Keratinocyte (primary cell): ENCODE measurements at regions not wholly inside any gene's neighbourhood (a gene's known extent, or its start where the extent isn't known, plus 50 kb on each side); places are given as distances from the start of the nearest gene placed in this dataset.

Experiments used
- DNase-seq: peaks from one replicate; pipeline ENCODE4 v3.0.0-alpha.2; 2011; ENCODE audit warnings: low read depth, missing footprints, low spot score
- FAIRE-seq: peaks from 2 replicates; lab custom pipeline; 2011; peaks lifted over from hg19 to GRCh38; lab: Jason Lieb, UNC
- H2AFZ ChIP-seq: 2 replicates; pipeline ENCODE4 v1.6.0; 2012; ENCODE audit warnings: low read length, control low read depth, inconsistent platforms; ENCODE audit not compliant: control insufficient read depth
- H3K27ac ChIP-seq: 2 replicates; pipeline ENCODE4 v1.5.1; 2011; ENCODE audit warnings: low read length; ENCODE audit not compliant: control insufficient read depth, insufficient read depth
- H3K27me3 ChIP-seq: 3 replicates; pipeline ENCODE4 v1.6.0; 2011; ENCODE audit warnings: low read length; ENCODE audit not compliant: control insufficient read depth, insufficient read depth; ENCODE audit errors: extremely low read depth
- H3K36me3 ChIP-seq, 2 experiments: 2 replicates in 1 of 2; 3 replicates in 1 of 2; pipeline ENCODE4 v1.5.1; 2011; ENCODE audit warnings: low read length in 2 of 2, mild to moderate bottlenecking in 1 of 2; ENCODE audit not compliant: control insufficient read depth in 2 of 2, insufficient read depth in 2 of 2; ENCODE audit errors: extremely low read depth in 1 of 2
- H3K4me1 ChIP-seq: 3 replicates; pipeline ENCODE4 v1.5.1; 2011; ENCODE audit warnings: low read length; ENCODE audit not compliant: control insufficient read depth, insufficient read depth; ENCODE audit errors: extremely low read depth
- H3K4me2 ChIP-seq: 3 replicates; pipeline ENCODE4 v1.6.0; 2011; ENCODE audit warnings: low read depth, low read length; ENCODE audit not compliant: control insufficient read depth, insufficient read depth; ENCODE audit errors: extremely low read depth
- H3K4me3 ChIP-seq, 3 experiments: fragments of 200-600 bp in 1 of 3; sonication (generic) in 1 of 3; 2 replicates in 2 of 3; 3 replicates in 1 of 3; pipeline ENCODE4 v1.5.1; 2011 to 2016; ENCODE audit warnings: low read length in 3 of 3, mild to moderate bottlenecking in 3 of 3, control low read depth in 2 of 3, inconsistent platforms in 1 of 3, low read depth in 1 of 3, mixed read lengths in 1 of 3, mixed run types in 1 of 3, moderate library complexity in 1 of 3; ENCODE audit not compliant: control insufficient read depth in 2 of 3, insufficient read depth in 2 of 3; ENCODE audit errors: extremely low read depth in 1 of 3
- H3K79me2 ChIP-seq: 2 replicates; pipeline ENCODE4 v1.6.0; 2012; ENCODE audit warnings: low read length; ENCODE audit not compliant: control insufficient read depth, insufficient read depth
- H3K9ac ChIP-seq: 3 replicates; pipeline ENCODE4 v1.6.0; 2011; ENCODE audit warnings: low read length; ENCODE audit not compliant: control insufficient read depth, insufficient read depth; ENCODE audit errors: extremely low read depth
- H3K9me1 ChIP-seq: 3 replicates; pipeline ENCODE4 v1.6.0; 2011; ENCODE audit warnings: low read length; ENCODE audit not compliant: control insufficient read depth, insufficient read depth; ENCODE audit errors: extremely low read depth
- H3K9me3 ChIP-seq: 2 replicates; pipeline ENCODE4 v1.5.1; 2012; ENCODE audit warnings: low read depth, low read length; ENCODE audit not compliant: control insufficient read depth
- H4K20me1 ChIP-seq: 3 replicates; pipeline ENCODE4 v1.6.0; 2011; ENCODE audit warnings: low read length; ENCODE audit not compliant: control insufficient read depth, insufficient read depth; ENCODE audit errors: extremely low read depth
- CTCF ChIP-seq, 3 experiments: IDR thresholded peaks in 1 of 3; conservative IDR thresholded peaks in 1 of 3; optimal IDR thresholded peaks in 1 of 3; 2 replicates in 2 of 3; 3 replicates in 1 of 3; pipeline versions ENCODE3 to v1.5.1; 2011; ENCODE audit warnings: low read length in 3 of 3, mild to moderate bottlenecking in 3 of 3, moderate library complexity in 2 of 3, control low read depth in 1 of 3, inconsistent platforms in 1 of 3; ENCODE audit not compliant: insufficient read depth in 2 of 3; ENCODE audit errors: extremely low read depth in 1 of 3
- EZH2 ChIP-seq: IDR thresholded peaks from one replicate; pipeline ENCODE4 v1.6.1; 2012; ENCODE audit warnings: inconsistent platforms, mild to moderate bottlenecking, low read length, moderate library complexity
- dilution Hi-C: fragments of 300-500 bp; cut with MboI; formaldehyde crosslinking; loops from one replicate; pipeline ENCODE4 v1.7.0; 2020; ENCODE audit warnings: low sequenced_read_pairs; ENCODE audit not compliant: extremely low pct_ligation_motif_present

- Histone ChIP-seq H3K36me3 (no peaks in the 10 kb centered on the region), H3K9ac (no peak overlapping the region), H3K4me3 (no peak overlapping the region), H3K79me2 (no peaks in the 10 kb centered on the region), H3K4me1 (no peaks in the 10 kb centered on the region), H3K27ac (no peak overlapping the region), H3K9me3 (no peaks in the 10 kb centered on the region), H3K4me2 (no peak overlapping the region), H4K20me1 (no peaks in the 10 kb centered on the region), H3K27me3 (no peaks in the 10 kb centered on the region), H2AFZ (no peak overlapping the region), H3K9me1 (no peaks in the 10 kb centered on the region)
- FAIRE-seq (no peak), DNase-seq (no peak)
- dilution Hi-C loops: no loop called here
- TF ChIP-seq CTCF (optimal IDR thresholded peaks at IDR 0.05 in 1 of 3, IDR thresholded peaks at IDR 0.05 in 1 of 3, conservative IDR thresholded peaks at IDR 0.05 in 1 of 3; ENCODE audit: extremely low read depth in 1 of 3, insufficient read depth in 2 of 3, low read length in 3 of 3) (no peak), EZH2 (no peak)
Measured at GRCh38 chr6:33927112-33927511, 123.3 kb upstream of the MLN start.

DNA sequence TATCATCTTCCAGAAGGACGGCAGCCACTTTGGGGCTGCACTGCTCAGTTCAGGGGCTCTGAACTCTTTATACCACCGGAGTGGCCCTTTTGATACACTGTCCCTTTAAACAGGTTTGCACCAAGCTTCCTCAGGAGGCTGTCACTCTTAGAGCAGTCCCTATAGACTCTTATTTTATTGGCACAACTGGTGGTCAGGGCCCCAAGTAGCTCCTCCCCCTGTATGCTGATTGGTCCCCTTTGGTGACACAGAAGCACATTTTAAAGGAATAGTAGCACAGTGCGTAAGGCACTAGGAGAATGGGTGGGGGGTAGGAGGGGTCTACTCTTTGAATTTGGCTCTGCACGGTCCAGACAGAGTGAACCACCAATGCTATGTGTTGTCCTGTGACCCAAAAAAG, 122.6 kb upstream of the MLN start:
- FAIRE-seq: no peak
- dilution Hi-C loops: no loop called here
- no peak overlapping the region for H3K4me2 ChIP-seq

More for the DNA sequence above, 122.6 kb upstream of the MLN start:
- Histone ChIP-seq H3K79me2 (no peaks in the 10 kb centered on the region), H3K9me1 (no peaks in the 10 kb centered on the region), H3K4me3 (no peak overlapping the region), H3K36me3 (no peaks in the 10 kb centered on the region), H3K27ac (no peak overlapping the region), H3K9me3 (no peaks in the 10 kb centered on the region), H3K9ac (no peak overlapping the region), H3K4me1 (no peaks in the 10 kb centered on the region), H3K27me3 (no peaks in the 10 kb centered on the region), H4K20me1 (no peaks in the 10 kb centered on the region), H2AFZ (no peak overlapping the region)
- no peak for TF ChIP-seq EZH2
- no peak for TF ChIP-seq CTCF (optimal IDR thresholded peaks at IDR 0.05 in 1 of 3, IDR thresholded peaks at IDR 0.05 in 1 of 3, conservative IDR thresholded peaks at IDR 0.05 in 1 of 3; ENCODE audit: extremely low read depth in 1 of 3, insufficient read depth in 2 of 3, low read length in 3 of 3)
- DNase-seq: no peak
